ENCODE measurements at regions not wholly inside any gene's neighbourhood (a gene's known extent, or its start where the extent isn't known, plus 50 kb on each side); places are given as distances from the start of the nearest gene placed in this dataset.
"Not testable (repeated sequence)": the region's sequence is repeated elsewhere in the genome, so short reads cannot be mapped to it uniquely, and the experiment has no call there.

DNA sequence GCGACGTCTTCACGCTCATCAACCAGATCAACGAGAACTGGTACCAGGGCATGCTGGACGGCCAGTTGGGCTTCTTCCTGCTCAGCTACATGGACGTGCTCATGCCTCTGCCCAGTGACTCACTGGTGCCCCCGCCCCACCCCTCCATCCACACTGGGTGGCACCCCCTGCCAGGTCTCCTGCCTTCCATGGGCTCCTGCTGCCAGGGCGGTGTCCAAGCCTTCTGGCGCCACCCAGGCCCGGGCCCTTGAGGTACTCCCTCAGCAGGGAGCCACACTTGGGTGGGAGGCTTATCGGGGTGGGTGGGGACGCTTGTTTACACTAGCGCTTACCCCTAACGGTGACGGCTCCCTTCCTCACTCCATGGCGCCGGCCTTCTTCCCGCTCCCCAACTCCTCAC, 148.2 kb downstream of the GOSR1 start:
- H4K20me1 ChIP-seq (replicated peaks; ENCODE audit: control insufficient read depth, insufficient read depth, low read length); H3K4me1 ChIP-seq (replicated peaks in 1 of 2; ENCODE audit: control insufficient read depth in 2 of 2, insufficient read depth in 2 of 2, low read length in 2 of 2); H3K9ac ChIP-seq (ENCODE audit: insufficient read depth in 1 of 2, low read depth in 2 of 2, low read length in 2 of 2); H3K9me1 ChIP-seq (ENCODE audit: control insufficient read depth, insufficient read depth, low read length); H3K27me3 ChIP-seq (ENCODE audit: control insufficient read depth in 2 of 2, insufficient read depth in 2 of 2, low read length in 2 of 2); H2AFZ ChIP-seq (ENCODE audit: low read depth, low read length); H3K36me3 ChIP-seq (ENCODE audit: control insufficient read depth, insufficient read depth, low read length); H3K4me3 ChIP-seq; BruUV-seq (replicated peaks); H3K79me2 ChIP-seq (ENCODE audit: control insufficient read depth, insufficient read depth, low read length); POLR2A ChIA-PET; H3K4me2 ChIP-seq (ENCODE audit: insufficient read depth, low read length); DNase-seq (ENCODE audit: extremely low read depth in 1 of 4, low spot score in 3 of 4); H3K9me3 ChIP-seq (replicated peaks; ENCODE audit: control insufficient read depth, insufficient read depth, low read depth, low read length); H3K27ac ChIP-seq (ENCODE audit: extremely low read depth, low read depth, low read length); FAIRE-seq; CTCF ChIA-PET (ENCODE audit: low intra/inter-chr PET ratio); intact Hi-C loops (cut with micrococcal nuclease): not testable (repeated sequence)
- in situ Hi-C loops (cut with MboI), result loop anchor here (10.0 kb wide), 1 partner anchor 1419 kb away; no protein-coding TSS in a partner anchor
- WGBS (ENCODE audit: insufficient coverage, low coverage, missing lambda C conversion rate), result 33% methylated on average over 8 of the region's 18 CpGs
- peak; percentile 59 for ATAC-seq

DNA sequence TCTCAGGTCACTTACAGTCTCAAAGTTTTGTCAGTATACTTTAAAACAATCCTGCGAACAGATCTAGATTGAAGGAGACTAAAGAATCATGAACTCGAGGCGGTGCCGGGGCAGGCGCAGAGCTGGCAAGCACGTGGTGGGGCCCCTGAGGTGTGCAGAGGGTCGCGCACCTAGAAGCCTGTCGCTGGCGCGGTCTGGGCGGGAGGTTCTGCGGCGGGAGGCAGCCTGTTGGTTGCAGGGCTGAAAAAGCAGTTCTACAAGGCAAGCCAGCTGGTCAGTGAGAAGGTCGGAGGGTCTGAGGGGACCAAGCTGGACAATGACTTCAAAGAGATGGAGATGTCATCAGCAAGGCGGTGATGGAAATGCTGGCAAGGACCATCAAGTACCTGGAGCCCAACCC, 147.0 kb downstream of the GOSR1 start:
- H4K20me1 ChIP-seq (replicated peaks; ENCODE audit: control insufficient read depth, insufficient read depth, low read length); H3K9me1 ChIP-seq (ENCODE audit: control insufficient read depth, insufficient read depth, low read length); H2AFZ ChIP-seq (ENCODE audit: low read depth, low read length); H3K27me3 ChIP-seq (ENCODE audit: control insufficient read depth in 2 of 2, insufficient read depth in 2 of 2, low read length in 2 of 2); H3K36me3 ChIP-seq (ENCODE audit: control insufficient read depth, insufficient read depth, low read length); H3K27ac ChIP-seq (ENCODE audit: extremely low read depth, low read depth, low read length); H3K4me2 ChIP-seq (ENCODE audit: insufficient read depth, low read length); H3K79me2 ChIP-seq (ENCODE audit: control insufficient read depth, insufficient read depth, low read length); H3K4me1 ChIP-seq (replicated peaks in 1 of 2; ENCODE audit: control insufficient read depth in 2 of 2, insufficient read depth in 2 of 2, low read length in 2 of 2); CTCF ChIA-PET (ENCODE audit: low intra/inter-chr PET ratio); FAIRE-seq; H3K9me3 ChIP-seq (replicated peaks; ENCODE audit: control insufficient read depth, insufficient read depth, low read depth, low read length); POLR2A ChIA-PET; H3K4me3 ChIP-seq; DNase-seq (ENCODE audit: extremely low read depth in 1 of 4, low spot score in 3 of 4); ATAC-seq; BruUV-seq (replicated peaks); intact Hi-C loops (cut with micrococcal nuclease); H3K9ac ChIP-seq (ENCODE audit: insufficient read depth in 1 of 2, low read depth in 2 of 2, low read length in 2 of 2): not testable (repeated sequence)
- 46% methylated on average over 6 of the region's 16 CpGs for WGBS (ENCODE audit: insufficient coverage, low coverage, missing lambda C conversion rate)
- in situ Hi-C loops (cut with MboI), result loop anchor here (10.0 kb wide), 1 partner anchor 1421 kb away; no protein-coding TSS in a partner anchor

DNA sequence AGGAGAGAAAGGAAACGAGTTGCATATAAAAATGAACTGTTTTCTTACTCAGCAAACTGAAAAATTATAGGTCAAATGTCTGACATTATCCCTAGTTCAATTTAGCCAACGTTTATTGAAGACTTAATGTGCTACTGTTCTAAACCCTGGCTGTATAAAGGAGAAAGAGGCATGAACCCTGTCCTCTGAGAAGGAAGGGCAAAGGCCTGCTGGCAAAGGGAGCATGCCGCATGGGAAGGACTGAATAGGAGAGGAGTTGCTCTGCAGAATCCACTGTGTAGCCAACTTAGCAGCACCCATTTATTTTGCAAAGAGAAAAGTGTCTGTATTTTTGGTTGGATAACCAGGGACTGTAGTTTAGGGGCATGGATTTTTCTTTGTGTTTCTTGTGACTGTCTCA, 132.5 kb downstream of the GOSR1 start:
- H2AFZ ChIP-seq (ENCODE audit: low read depth, low read length); FAIRE-seq; H3K9ac ChIP-seq (ENCODE audit: insufficient read depth in 1 of 2, low read depth in 2 of 2, low read length in 2 of 2); H3K27ac ChIP-seq (ENCODE audit: extremely low read depth, low read depth, low read length); H3K4me3 ChIP-seq; H3K36me3 ChIP-seq (ENCODE audit: control insufficient read depth, insufficient read depth, low read length); DNase-seq (ENCODE audit: extremely low read depth in 1 of 4, low spot score in 3 of 4); BruUV-seq (replicated peaks); POLR2A ChIA-PET; H3K79me2 ChIP-seq (ENCODE audit: control insufficient read depth, insufficient read depth, low read length); H3K4me1 ChIP-seq (replicated peaks in 1 of 2; ENCODE audit: control insufficient read depth in 2 of 2, insufficient read depth in 2 of 2, low read length in 2 of 2); ATAC-seq; CTCF ChIA-PET (ENCODE audit: low intra/inter-chr PET ratio); intact Hi-C loops (cut with micrococcal nuclease); H3K9me1 ChIP-seq (ENCODE audit: control insufficient read depth, insufficient read depth, low read length); H3K27me3 ChIP-seq (ENCODE audit: control insufficient read depth in 2 of 2, insufficient read depth in 2 of 2, low read length in 2 of 2); H4K20me1 ChIP-seq (replicated peaks; ENCODE audit: control insufficient read depth, insufficient read depth, low read length); H3K4me2 ChIP-seq (ENCODE audit: insufficient read depth, low read length); in situ Hi-C loops (cut with MboI); H3K9me3 ChIP-seq (replicated peaks; ENCODE audit: control insufficient read depth, insufficient read depth, low read depth, low read length): not testable (repeated sequence)
- WGBS (ENCODE audit: insufficient coverage, low coverage, missing lambda C conversion rate), result 0% methylated on average over 1 of the region's 3 CpGs
